ENCODE measurements at regions not wholly inside any gene's neighbourhood (a gene's known extent, or its start where the extent isn't known, plus 50 kb on each side); places are given as distances from the start of the nearest gene placed in this dataset.
"Not testable (repeated sequence)": the region's sequence is repeated elsewhere in the genome, so short reads cannot be mapped to it uniquely, and the experiment has no call there.

DNA sequence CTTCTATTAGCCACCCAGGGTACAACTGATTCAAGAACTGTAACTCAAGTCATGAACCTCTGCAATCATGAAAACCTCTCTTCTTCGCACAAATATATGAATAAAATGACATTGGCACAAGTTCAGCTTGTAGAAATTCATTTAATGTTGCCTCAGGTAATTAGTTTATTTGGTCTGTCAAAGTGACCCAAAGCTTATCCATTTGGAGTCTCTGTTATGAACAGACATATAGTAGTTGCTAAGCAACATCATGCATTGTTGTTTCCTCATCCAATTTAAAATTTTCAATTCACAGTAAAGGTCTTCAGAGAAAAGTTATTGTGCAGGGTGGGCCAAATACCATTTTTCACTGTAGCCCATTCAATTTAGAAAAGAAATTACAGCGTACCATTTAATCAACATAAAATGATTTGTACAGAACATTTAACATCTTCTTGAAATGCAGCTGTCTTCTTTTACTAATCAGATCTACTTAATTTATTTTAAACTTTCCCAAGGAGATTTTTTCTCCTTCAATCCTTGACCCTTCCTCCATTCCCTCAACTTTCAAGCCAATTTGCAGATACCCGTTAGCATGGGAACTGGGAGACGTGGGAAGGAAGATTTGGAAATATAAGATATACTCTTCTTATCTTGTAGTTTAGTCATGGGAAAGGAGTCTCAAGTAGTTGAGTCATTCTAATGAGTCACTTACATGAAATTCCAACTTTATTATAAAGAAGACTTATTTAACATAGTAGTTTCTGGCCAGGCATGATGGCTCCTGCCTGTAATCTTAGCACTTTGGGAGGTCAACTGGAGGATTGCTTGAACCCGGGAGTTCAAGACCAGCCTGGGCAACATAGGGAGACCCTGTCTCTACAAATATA, 231.3 kb downstream of the ATPSCKMT start:
- DNase-seq (ENCODE audit: low spot score) (no peak), ATAC-seq (no peak)

DNA sequence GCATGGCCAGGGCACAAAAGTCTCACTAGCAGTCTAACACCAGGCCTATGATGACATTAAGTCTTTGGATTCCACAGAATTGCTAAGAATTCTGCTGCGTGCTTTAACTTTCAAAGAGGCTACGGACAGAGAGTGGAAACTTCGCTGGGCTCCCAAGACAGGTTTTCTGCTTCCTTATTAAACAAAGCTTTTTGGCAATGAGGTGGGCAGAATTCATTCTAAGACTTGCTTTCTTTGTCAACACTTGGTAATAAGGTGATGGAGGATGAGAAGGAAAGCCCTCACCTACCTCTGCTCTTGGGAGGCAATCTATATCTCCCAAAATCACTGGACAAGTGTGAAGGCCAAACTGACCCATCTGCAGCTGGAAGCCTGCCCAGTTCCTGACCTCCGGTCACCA, 231.9 kb downstream of the ATPSCKMT start:
- ATAC-seq (no peak), DNase-seq (ENCODE audit: low spot score) (no peak)

DNA sequence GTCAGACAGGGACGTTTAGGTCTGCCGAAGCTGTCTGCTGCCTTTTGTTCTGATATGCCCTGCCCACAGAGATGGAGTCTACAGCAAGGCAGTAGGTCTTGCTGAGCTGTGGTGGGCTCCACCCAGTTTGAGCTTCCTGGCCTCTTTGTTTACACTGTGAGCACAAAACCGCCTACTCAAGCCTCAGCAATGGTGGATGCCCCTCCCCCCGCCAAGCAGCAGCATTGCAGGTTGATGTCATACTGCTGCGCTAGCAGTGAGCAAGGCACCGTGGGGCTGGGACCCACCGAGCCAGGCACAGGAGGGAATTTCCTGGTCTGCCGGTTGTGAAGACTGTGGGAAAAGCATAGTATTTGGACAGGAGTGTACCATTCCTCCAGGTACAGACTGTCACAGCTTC, 233.1 kb downstream of the ATPSCKMT start:
- ATAC-seq; DNase-seq (ENCODE audit: low spot score): not testable (repeated sequence)

DNA sequence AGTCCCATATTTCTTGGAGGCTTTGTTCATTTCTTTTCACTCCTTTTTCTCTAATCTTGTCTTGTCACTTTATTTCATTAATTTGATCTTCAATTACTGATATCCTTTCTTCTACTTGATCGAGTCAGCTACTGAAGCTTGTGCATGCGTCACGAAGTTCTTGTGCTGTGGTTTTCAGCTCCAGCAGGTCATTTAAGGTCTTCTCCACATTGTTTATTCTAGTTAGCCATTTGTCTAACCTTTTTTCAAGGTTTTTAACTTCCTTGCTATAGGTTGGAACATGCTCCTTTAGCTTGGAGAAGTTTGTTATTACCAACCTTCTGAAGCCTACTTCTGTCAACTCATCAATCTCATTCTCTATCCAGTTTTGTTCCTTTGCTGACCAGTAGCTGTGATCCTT, 234.0 kb downstream of the ATPSCKMT start:
- DNase-seq (ENCODE audit: low spot score); ATAC-seq: not testable (repeated sequence)

DNA sequence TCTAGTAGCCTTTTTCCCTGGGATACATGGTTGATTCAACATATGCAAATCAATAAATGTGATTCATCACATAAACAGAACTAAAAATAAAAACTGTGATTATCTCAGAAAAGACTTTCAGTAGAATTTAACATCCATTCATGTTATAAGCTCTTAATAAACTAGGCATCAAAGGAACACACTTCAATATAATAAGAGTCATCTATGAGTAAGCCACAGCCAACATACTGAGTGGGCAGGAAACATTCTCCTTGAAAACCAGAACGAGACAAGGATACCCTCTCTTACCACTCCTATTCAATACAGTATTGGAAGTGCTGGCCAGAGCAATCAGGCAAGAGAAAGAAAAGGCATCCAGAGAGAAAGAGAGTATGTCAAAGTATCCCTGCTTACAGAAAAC, 239.9 kb downstream of the ATPSCKMT start:
- DNase-seq (ENCODE audit: low spot score) (no peak), ATAC-seq (no peak)

DNA sequence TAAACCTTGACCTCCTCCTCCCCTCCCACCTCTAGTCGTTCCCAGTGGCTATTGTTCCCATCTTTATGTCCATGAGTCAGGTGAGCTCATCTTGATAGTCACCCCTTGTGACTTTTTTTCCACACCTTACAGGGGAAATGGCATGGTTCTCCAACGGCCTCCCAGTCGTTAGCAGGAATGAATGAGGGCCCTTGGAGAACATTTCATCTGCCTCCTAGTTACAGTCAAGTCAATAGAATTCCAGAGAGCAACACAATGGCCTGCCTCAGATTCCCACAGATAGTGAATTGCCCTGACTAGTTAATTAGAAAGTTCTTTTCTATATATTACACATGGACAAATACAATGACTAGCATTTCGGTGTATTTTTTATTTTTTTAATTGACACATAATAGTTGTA, 262.6 kb downstream of the ATPSCKMT start:
- DNase-seq (ENCODE audit: low spot score) (no peak), ATAC-seq (no peak)

DNA sequence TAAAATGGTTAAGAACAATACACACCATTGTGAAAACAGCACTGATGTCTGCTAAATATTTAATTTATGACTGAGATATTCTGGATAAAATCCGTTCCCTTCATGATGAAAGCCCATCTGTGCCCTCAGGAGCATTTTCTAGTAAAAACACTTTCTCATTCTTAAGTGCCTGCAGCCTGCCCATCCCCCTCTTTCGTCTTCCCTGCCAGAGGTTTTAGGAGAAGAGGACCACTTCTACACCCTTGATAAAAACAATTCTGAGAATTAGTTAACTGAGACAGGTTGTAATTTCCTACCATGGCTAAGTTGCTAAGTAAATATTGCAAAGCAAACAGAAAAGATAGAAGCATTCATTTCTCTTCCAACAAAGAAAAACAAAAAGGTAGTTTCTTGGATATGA, 272.6 kb downstream of the ATPSCKMT start:
- DNase-seq (ENCODE audit: low spot score) = no peak
- no peak for ATAC-seq

DNA sequence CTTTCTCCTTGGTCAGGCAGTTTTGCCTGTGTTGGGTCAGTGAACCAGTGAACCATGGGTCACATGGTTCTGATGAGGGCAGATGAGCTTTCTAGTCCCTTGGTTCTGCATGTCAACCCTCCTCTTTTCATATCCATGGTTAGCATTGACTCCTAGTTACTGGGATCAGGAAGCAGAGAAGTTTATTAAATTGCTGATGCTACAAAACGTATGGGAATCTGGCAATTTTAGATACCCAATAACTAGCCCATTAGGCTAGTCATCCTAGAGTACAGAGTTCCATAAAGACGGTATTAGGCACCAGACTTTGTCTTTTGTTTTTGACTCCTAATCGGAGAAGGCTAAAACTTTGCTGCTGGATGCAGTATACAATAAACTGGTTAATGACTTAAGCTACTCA, 273.1 kb downstream of the ATPSCKMT start:
- DNase-seq (ENCODE audit: low spot score) = no peak
- no peak for ATAC-seq

DNA sequence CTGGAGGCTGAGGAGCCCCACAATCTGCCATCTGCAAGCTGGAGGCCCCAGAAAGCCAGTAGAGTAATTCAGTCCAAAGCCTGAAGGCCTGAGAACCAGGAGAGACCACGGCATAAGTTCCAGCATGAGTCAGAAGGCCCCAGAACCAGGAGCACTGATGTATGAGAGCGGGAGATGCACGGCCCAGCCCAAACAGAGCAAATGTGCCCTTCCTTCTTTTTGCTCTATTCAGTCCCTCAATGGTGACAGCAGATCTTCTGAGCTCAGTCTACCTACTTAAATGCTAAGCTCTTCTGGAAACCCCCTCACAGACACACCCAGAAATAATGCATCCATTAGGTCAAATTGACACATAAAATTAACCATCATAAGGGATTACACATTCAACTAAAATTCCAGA, 277.6 kb downstream of the ATPSCKMT start:
- DNase-seq (ENCODE audit: low spot score) (no peak), ATAC-seq (no peak)

DNA sequence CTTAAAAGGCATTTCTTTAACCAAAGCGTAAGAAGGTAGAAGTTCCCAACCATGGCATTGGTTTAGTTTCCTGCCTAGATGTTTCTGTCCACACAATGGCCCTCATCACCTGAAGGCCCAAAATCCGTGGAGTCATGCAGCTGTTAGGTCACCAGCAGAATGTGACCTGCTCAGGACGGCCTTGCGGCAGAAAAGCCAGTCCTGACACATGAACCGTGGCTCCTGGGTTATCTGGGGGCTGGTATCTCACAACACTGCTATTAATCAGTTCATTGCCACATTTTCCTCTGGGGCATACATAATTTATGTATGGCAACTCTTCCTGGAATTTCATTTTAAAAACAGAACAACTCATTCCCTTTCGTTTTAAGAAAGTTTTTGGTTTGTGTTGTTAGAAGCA, 278.4 kb downstream of the ATPSCKMT start:
- DNase-seq (ENCODE audit: low spot score) (no peak), ATAC-seq (no peak)

DNA sequence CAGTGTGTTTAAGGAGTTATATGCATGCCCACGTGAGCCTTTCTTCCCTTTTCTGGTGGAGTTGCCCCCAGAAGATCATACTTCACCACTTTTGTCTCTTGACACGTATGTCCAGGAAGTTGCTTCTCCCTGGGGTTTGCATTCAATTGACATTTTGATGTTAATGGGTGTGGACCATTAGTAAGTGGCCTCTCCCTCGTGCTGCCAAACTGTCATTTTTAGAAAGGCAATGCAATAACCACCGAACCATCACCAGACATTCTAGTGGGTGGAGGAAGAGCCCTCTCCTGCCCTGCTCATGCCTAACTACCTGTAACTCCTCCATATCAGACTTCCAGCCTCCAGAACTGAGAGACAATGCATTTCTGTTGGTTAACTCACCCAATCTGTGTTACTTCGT, 290.8 kb downstream of the ATPSCKMT start:
- DNase-seq (ENCODE audit: low spot score) = no peak
- no peak for ATAC-seq

DNA sequence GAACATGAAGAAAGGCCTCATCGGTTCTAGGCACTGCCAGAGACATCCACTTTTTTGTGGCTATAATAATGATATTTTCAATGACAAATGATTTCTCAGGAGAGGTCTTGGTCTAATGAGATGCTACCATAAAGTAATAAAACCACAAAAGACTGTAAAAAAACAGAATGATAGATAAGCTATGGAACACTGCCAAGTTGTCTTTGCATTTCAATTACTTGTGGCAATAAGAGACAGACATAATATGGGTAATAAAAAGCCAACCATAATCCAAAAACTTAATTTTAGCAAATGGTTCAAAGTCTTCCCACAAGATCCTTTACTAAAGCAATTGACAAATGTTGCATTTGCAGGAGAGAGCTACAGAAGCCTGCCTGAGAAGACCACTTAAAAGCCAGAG, 292.5 kb downstream of the ATPSCKMT start:
- ATAC-seq (no peak), DNase-seq (ENCODE audit: low spot score) (no peak)

DNA sequence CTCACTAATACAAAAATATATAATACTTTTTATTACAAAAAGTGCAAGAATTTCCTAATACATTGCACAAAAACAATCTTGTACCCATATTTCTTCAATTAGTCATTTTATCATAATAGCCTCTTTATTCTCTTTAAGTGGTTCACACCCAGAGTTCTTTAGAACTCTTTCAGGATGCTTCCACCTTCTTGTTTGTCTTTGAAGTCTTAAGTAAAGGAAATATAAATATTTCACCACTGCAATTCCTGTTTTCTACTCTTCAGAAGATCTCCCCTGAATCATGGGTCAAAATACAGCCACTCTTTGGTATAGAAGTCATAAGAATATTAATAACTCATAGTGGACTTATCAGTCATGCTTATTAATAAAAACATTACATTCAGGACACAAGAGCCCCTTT, 293.0 kb downstream of the ATPSCKMT start:
- ATAC-seq (no peak), DNase-seq (ENCODE audit: low spot score) (no peak)

DNA sequence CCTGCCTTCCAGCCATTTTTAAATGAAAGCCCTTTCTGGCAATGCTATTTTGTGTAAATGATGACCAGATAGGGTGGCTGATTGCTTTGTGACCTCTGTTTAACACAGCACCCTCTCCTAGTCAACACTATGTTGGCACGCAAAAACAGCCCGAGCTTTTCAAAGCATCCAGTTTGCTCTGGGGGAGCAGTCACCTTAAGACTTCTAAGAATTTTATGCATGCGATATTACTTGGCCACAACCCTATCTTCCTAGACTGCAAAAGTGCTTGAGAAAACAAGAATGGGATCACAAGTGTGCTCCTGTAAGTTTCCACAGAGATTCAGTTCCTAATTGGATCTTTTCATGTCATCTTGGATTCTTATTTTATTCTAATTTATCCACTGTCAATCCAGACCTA, 294.1 kb downstream of the ATPSCKMT start:
- no peak for DNase-seq (ENCODE audit: low spot score)
- no peak for ATAC-seq

DNA sequence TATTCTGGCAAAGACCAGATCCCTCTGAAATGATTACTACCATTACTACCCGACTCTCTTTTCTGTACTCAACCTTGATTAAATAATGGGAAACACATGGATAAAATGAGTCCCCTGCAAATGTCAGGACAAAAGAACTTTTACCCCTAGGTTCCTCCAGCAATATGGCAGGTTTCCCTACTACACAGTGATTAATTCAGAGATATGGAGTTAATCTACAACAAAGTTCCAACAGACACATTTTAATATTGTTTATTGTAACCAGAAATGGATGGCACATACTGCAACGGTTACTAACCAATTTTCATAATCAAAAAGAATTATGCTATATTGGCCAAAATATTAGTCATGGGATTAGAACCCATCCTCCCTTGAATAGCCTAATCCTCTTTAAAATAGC, 294.8 kb downstream of the ATPSCKMT start:
- no peak for ATAC-seq

DNA sequence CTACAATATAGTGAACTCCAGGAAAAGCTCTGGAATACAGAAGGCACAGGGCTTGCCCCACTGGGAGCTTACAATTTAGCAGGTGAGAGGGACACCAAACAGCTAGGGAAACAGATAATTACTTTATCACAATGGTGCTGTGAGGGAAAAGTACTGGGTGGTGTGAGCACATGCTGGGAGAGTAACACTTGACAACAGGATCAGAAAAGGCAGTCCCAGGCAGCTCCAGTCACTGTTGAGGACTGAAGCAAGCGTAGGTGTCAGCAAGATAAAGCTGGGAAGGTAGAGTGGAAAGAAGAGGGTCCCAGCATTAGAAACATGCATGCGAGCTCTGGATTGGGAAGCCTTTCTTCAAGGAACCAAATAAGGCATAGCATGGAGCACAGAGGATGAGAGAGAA, 296.0 kb downstream of the ATPSCKMT start:
- no peak for DNase-seq (ENCODE audit: low spot score)
- no peak for ATAC-seq

More for the DNA sequence above, 294.8 kb downstream of the ATPSCKMT start:
- DNase-seq (ENCODE audit: low spot score) = no peak

DNA sequence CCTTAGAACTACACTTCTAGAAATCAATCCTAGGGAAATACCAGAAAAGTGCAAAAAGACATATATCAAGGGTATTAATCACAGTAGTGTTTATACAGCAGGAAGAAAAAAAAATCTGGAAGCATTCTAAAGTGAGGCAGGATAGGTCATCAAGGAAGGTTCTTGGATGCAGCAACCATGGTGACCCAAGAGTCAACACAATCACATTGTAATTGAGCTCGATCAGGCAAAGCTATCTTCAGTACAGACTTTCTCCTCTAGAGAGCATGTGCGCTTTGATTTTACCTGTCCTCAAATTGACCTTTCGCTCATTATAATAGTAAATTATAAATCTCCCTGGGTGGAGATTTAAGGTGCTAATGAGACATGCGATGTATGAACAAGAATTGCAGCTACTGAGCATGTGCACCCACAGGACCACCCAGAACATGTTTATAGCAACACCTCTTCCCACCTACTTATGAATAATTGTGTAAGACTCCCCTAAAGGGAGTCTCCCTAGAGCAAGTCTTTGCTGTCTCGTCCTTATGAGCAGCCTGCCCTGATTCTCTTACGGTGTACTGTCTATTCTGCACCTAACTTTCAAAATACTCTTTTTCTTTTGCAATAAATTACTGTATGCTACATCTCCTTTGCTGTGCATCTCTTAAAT, 297.7 kb downstream of the ATPSCKMT start:
- DNase-seq (ENCODE audit: low spot score) (no peak), ATAC-seq (no peak)

DNA sequence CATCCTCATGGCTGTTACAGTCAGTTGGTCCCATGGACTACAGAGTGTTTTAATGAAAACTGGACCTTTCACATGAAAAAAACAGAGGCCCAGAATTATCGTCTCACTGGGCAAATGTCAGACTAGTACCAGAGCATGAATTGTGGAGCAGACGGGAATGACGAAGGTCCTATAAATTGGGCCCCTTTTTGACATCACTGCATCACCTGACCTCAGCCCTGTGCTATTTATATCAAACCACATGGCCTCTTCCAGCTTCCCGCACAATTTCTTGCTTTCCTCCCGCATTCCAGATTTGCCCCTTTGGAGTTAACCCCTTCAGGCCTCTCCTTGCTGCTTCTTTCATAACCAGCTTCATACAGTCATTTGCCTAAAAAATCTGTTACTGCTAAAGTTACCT, 301.7 kb downstream of the ATPSCKMT start:
- ATAC-seq = no peak
- DNase-seq (ENCODE audit: low spot score) = no peak

DNA sequence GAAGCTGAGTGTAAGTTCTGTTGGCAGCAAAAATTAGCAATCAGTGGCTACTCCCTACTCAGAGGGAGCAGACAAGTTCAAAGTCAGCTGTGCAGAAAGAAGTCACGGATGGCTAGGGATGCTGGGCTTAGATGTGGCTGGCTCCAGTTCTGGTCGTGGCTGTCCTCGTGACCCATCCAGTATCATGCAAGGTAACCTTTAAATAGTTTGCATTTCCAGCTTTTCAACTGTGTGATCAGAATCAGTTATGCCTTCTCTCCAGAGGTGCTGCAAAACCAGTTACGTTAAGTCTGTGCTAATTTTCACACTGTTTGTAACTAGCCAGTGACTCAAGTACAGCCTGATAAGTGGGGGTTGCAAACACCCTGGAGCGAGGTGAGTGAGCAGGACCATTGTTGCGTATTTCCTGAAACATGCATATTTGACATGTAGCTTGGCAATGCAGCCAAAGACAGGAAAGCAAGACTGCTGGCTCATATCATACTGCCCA, 302.4 kb downstream of the ATPSCKMT start:
- DNase-seq (ENCODE audit: low spot score) (no peak), ATAC-seq (no peak)

DNA sequence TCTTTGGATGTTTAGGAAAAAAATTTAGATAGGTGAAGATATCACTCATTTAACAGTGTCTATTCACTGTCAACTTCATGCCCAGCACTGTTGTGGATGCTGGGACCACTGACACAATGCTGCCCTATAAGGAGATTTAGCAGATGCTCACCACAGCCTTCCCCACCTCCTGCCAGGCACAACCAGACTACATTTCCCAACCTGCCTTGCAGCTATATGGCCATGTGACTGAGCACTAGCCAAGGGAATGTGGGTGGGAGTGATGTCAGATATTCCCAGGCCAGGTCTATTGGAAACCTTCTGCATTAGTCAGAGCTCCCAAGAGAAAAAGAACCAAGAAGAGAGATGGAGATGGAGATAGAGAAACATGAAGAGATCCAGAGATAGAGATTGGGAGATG, 302.6 kb upstream of the TAS2R1 start:
- ATAC-seq (no peak), DNase-seq (ENCODE audit: low spot score) (no peak)

DNA sequence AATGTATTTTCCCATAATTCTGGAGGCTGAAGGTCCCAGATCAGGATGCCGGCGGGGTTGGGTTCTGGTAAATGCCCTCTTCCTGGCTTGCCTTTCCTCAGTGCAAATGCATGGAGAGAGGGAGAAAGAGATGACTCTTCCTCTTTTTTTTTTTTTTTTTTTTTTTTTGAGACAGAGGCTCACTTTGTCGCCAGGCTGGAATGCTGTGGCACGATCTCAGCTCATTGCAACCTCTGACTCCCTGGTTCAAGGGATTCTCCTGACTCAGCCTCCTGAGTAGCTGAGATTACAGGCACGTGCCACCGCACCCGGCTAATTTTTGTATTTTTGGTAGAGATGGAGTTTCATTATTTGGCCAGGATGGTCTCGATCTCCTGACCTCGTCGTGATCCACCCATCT, 300.0 kb upstream of the TAS2R1 start:
- ATAC-seq (no peak), DNase-seq (ENCODE audit: low spot score) (no peak)

DNA sequence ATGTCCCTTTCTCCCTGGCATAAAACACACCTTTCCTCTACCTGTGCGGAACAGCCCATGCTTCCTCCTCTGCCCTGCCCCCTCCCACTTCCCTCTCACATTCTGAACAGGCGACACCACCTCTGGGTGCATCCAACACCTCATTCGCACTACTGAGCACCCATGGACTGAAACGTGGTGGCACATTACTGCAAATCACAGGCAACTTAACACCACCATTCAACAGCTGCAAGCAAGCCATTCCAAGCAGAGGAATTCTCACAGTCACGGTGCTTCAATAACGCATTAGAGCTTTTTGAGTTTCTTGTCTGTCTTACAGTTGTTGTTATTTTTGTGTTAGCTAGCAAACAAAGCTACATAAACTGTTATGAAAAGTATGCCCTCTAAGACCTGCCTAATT, 298.2 kb upstream of the TAS2R1 start:
- ATAC-seq (no peak), DNase-seq (ENCODE audit: low spot score) (no peak)
